H9 (cell line): ENCODE measurements at regions not wholly inside any gene's neighbourhood (a gene's known extent, or its start where the extent isn't known, plus 50 kb on each side); places are given as distances from the start of the nearest gene placed in this dataset.

ENCODE experiments used
- DNase-seq: peaks from one replicate; pipeline ENCODE4 v3.0.0-alpha.2; 2017
- H2AFZ ChIP-seq: one replicate; pipeline ENCODE4 v1.6.1; 2013; ENCODE audit warnings: mild to moderate bottlenecking, low read length, control low read depth, moderate library complexity
- H2AK5ac ChIP-seq: 2 replicates; pipeline ENCODE4 v1.6.1; 2013; ENCODE audit warnings: low read length, control low read depth, mixed read lengths; ENCODE audit not compliant: insufficient read length
- H2BK120ac ChIP-seq: one replicate; pipeline ENCODE4 v1.6.1; 2013; ENCODE audit warnings: low read depth, mild to moderate bottlenecking, low read length, control low read depth, inconsistent platforms; ENCODE audit not compliant: poor library complexity, severe bottlenecking
- H2BK12ac ChIP-seq: 2 replicates; pipeline ENCODE4 v1.6.1; 2013; ENCODE audit warnings: low read length, control low read depth, mixed read lengths, low read depth; ENCODE audit not compliant: insufficient read length
- H2BK15ac ChIP-seq: 2 replicates; pipeline ENCODE4 v1.6.1; 2013; ENCODE audit warnings: low read depth, low read length, control low read depth
- H2BK20ac ChIP-seq: one replicate; pipeline ENCODE4 v1.6.1; 2013; ENCODE audit warnings: low read depth, mild to moderate bottlenecking, low read length, control low read depth, inconsistent platforms; ENCODE audit not compliant: poor library complexity, severe bottlenecking
- H2BK5ac ChIP-seq: 2 replicates; pipeline ENCODE4 v1.6.1; 2013; ENCODE audit warnings: low read length, control low read depth, mixed read lengths; ENCODE audit not compliant: insufficient read length
- H3K14ac ChIP-seq: 2 replicates; pipeline ENCODE4 v1.6.1; 2013; ENCODE audit warnings: low read length, control low read depth; ENCODE audit not compliant: insufficient read depth
- H3K18ac ChIP-seq: 2 replicates; pipeline ENCODE4 v1.6.1; 2013; ENCODE audit warnings: low read depth, mild to moderate bottlenecking, mixed read lengths, low read length, control low read depth; ENCODE audit not compliant: insufficient read length
- H3K23ac ChIP-seq: 2 replicates; pipeline ENCODE4 v1.6.1; 2013; ENCODE audit warnings: low read length, control low read depth, mixed read lengths, low read depth; ENCODE audit not compliant: insufficient read length
- H3K23me2 ChIP-seq: 2 replicates; pipeline ENCODE4 v1.6.1; 2013; ENCODE audit warnings: low read depth, mild to moderate bottlenecking, mixed read lengths, low read length, control low read depth; ENCODE audit not compliant: insufficient read length, poor library complexity, severe bottlenecking
- H3K27ac ChIP-seq: 2 replicates; pipeline ENCODE4 v1.5.1; 2013; ENCODE audit warnings: low read length, control low read depth, mixed read lengths, low read depth; ENCODE audit not compliant: insufficient read length
- H3K27me3 ChIP-seq: 2 replicates; pipeline ENCODE4 v1.6.1; 2013; ENCODE audit warnings: low read length, control low read depth, inconsistent platforms; ENCODE audit not compliant: insufficient read depth
- H3K4ac ChIP-seq: 2 replicates; pipeline ENCODE4 v1.6.1; 2013; ENCODE audit warnings: low read depth, mild to moderate bottlenecking, control low read depth, inconsistent platforms, low read length, moderate library complexity
- H3K4me1 ChIP-seq: 2 replicates; pipeline ENCODE4 v1.6.1; 2013; ENCODE audit warnings: low read length, control low read depth, inconsistent platforms; ENCODE audit not compliant: insufficient read depth
- H3K4me2 ChIP-seq: 2 replicates; pipeline ENCODE4 v1.6.1; 2013; ENCODE audit warnings: low read length, control low read depth, mixed read lengths; ENCODE audit not compliant: insufficient read length, insufficient read depth
- H3K56ac ChIP-seq: 2 replicates; pipeline ENCODE4 v1.6.1; 2013; ENCODE audit warnings: low read depth, mild to moderate bottlenecking, mixed read lengths, low read length, control low read depth; ENCODE audit not compliant: insufficient read length
- H3K79me1 ChIP-seq: 2 replicates; pipeline ENCODE4 v1.6.1; 2013; ENCODE audit warnings: low read depth, mild to moderate bottlenecking, moderate library complexity, low read length, control low read depth, inconsistent platforms; ENCODE audit not compliant: insufficient read depth, poor library complexity, severe bottlenecking
- H3K79me2 ChIP-seq: 2 replicates; pipeline ENCODE4 v1.6.1; 2013; ENCODE audit warnings: low read length, control low read depth, inconsistent platforms; ENCODE audit not compliant: insufficient read depth
- H3K9ac ChIP-seq: 2 replicates; pipeline ENCODE4 v1.6.1; 2013; ENCODE audit warnings: low read length, control low read depth, mixed read lengths; ENCODE audit not compliant: insufficient read length; ENCODE audit errors: extremely low read depth
- H3K9me3 ChIP-seq: one replicate; pipeline ENCODE4 v1.6.1; 2013; ENCODE audit warnings: low read depth, low read length, inconsistent platforms; ENCODE audit not compliant: control insufficient read depth
- H3T11ph ChIP-seq: one replicate; pipeline ENCODE4 v1.6.1; 2013; ENCODE audit warnings: mild to moderate bottlenecking, low read length, control low read depth, inconsistent platforms
- H4K20me1 ChIP-seq: one replicate; pipeline ENCODE4 v1.6.1; 2013; ENCODE audit not compliant: control insufficient read depth, insufficient read length, insufficient read depth
- H4K5ac ChIP-seq: 2 replicates; pipeline ENCODE4 v1.6.1; 2013; ENCODE audit warnings: low read depth, mild to moderate bottlenecking, mixed read lengths, low read length, control low read depth; ENCODE audit not compliant: insufficient read length
- H4K8ac ChIP-seq: replicated peaks from 2 replicates; pipeline ENCODE4 v1.6.1; 2013; ENCODE audit warnings: low read length, control low read depth, mixed read lengths, low read depth; ENCODE audit not compliant: insufficient read length
- H4K91ac ChIP-seq: 2 replicates; pipeline ENCODE4 v1.6.1; 2013; ENCODE audit warnings: low read depth, mild to moderate bottlenecking, moderate library complexity, mixed read lengths, low read length, control low read depth; ENCODE audit not compliant: insufficient read length
- H3K27ac Mint-ChIP-seq, 3 experiments: 2 replicates in 2 of 3; 3 replicates in 1 of 3; pipeline ENCODE4 v1.8.0; 2020 to 2021; ENCODE audit warnings: mixed read lengths in 3 of 3, mild to moderate bottlenecking in 1 of 3, moderate library complexity in 1 of 3
- H3K27me3 Mint-ChIP-seq: 2 replicates; pipeline ENCODE4 v1.8.0; 2021; ENCODE audit warnings: low read depth, mild to moderate bottlenecking, moderate library complexity, mixed read lengths
- H3K36me3 Mint-ChIP-seq, 3 experiments: 2 replicates in 2 of 3; 3 replicates in 1 of 3; pipeline ENCODE4 v1.8.0; 2020 to 2021; ENCODE audit warnings: low read depth in 3 of 3, mixed read lengths in 3 of 3; ENCODE audit not compliant: insufficient read depth in 1 of 3
- H3K4me1 Mint-ChIP-seq, 2 experiments: 2 replicates each; pipeline ENCODE4 v1.8.0; 2020; ENCODE audit warnings: mixed read lengths in 2 of 2
- H3K4me3 Mint-ChIP-seq, 2 experiments: 2 replicates in 1 of 2; 3 replicates in 1 of 2; pipeline ENCODE4 v1.8.0; 2020 to 2021; ENCODE audit warnings: mild to moderate bottlenecking in 2 of 2, mixed read lengths in 2 of 2, moderate library complexity in 1 of 2
- H3K9me3 Mint-ChIP-seq, 2 experiments: 2 replicates in 1 of 2; 3 replicates in 1 of 2; pipeline ENCODE4 v1.8.0; 2020; ENCODE audit warnings: mild to moderate bottlenecking in 2 of 2, mixed read lengths in 2 of 2, moderate library complexity in 1 of 2
- WGBS: extraction: QIAGEN DNeasy Blood & Tissue Kit; methylation state at CpG from one replicate; pipeline ENCODE4 v1.1.7; 2013; ENCODE audit warnings: missing lambda C conversion rate, low lambda C conversion rate, mixed read lengths; ENCODE audit not compliant: insufficient read length; ENCODE audit errors: extremely low coverage; 5-methylcytosine and 5-hydroxymethylcytosine counted together
- TF ChIP-seq, protein P1 (sequence below): fragments of 200-600 bp; sonication (generic); conservative IDR thresholded peaks from 3 replicates; pipeline ENCODE4 v1.8.0; 2021; ENCODE audit warnings: antibody characterized with exemption, mild to moderate bottlenecking

GRCh38 chr7:21103426-21104123 is 316.9 kb upstream of the SP8 start:
- H3K27me3 ChIP-seq, result no peaks in the 10 kb centered on the region
- Mint-ChIP-seq H3K27me3 (no peaks in the 10 kb centered on the region), H3K9me3 (no peaks in the 10 kb centered on the region), H3K27ac (no peak overlapping the region), H3K36me3 (no peaks in the 10 kb centered on the region; a peak in 1 of 7 replicates), H3K4me3 (no peak overlapping the region), H3K4me1 (peaks cover 0 to 2% of the 10 kb centered on the region in 2 experiments; a peak in 1 of 4 replicates)
- WGBS, result no CpG with 5 or more reads among the region's 4 CpGs
- no peak overlapping the region for H3K27ac ChIP-seq
- no peaks in the 10 kb centered on the region for H3K79me1 ChIP-seq
- H4K91ac ChIP-seq, result no peak overlapping the region
- no peaks in the 10 kb centered on the region for H3K4me1 ChIP-seq
- H3K23me2 ChIP-seq, result no peaks in the 10 kb centered on the region
- no peak overlapping the region for H3K4me2 ChIP-seq
- no peak overlapping the region for H2BK5ac ChIP-seq
- no peaks in the 10 kb centered on the region for H3K79me2 ChIP-seq
- H3K9me3 ChIP-seq, result no peaks in the 10 kb centered on the region
- H3K4ac ChIP-seq, result no peak overlapping the region
- H3K14ac ChIP-seq, result no peak overlapping the region
- H2BK120ac ChIP-seq, result no peak overlapping the region
- TF ChIP-seq, protein P1, sequence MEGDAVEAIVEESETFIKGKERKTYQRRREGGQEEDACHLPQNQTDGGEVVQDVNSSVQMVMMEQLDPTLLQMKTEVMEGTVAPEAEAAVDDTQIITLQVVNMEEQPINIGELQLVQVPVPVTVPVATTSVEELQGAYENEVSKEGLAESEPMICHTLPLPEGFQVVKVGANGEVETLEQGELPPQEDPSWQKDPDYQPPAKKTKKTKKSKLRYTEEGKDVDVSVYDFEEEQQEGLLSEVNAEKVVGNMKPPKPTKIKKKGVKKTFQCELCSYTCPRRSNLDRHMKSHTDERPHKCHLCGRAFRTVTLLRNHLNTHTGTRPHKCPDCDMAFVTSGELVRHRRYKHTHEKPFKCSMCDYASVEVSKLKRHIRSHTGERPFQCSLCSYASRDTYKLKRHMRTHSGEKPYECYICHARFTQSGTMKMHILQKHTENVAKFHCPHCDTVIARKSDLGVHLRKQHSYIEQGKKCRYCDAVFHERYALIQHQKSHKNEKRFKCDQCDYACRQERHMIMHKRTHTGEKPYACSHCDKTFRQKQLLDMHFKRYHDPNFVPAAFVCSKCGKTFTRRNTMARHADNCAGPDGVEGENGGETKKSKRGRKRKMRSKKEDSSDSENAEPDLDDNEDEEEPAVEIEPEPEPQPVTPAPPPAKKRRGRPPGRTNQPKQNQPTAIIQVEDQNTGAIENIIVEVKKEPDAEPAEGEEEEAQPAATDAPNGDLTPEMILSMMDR, result no peak
- no peak overlapping the region for H4K8ac ChIP-seq
- DNase-seq, result no peak
- H4K5ac ChIP-seq, result no peak overlapping the region
- no peak overlapping the region for H3K9ac ChIP-seq
- H2BK15ac ChIP-seq, result no peak overlapping the region
- H4K20me1 ChIP-seq, result no peaks in the 10 kb centered on the region
- no peak overlapping the region for H2AK5ac ChIP-seq
- no peak overlapping the region for H3K23ac ChIP-seq
- no peak overlapping the region for H2AFZ ChIP-seq
- H2BK12ac ChIP-seq, result no peak overlapping the region
- no peak overlapping the region for H2BK20ac ChIP-seq
- no peak overlapping the region for H3K18ac ChIP-seq
- no peak overlapping the region for H3T11ph ChIP-seq
- H3K56ac ChIP-seq, result no peak overlapping the region
